RWPE2 (cell line): ENCODE measurements at regions not wholly inside any gene's neighbourhood (a gene's known extent, or its start where the extent isn't known, plus 50 kb on each side); places are given as distances from the start of the nearest gene placed in this dataset.

Source experiments
- ATAC-seq: fragments of 200-7000 bp; cut with Tn5 transposase; 3 replicates; pipeline ENCODE4 v1.9.1; 2021; ENCODE audit warnings: low read depth
- DNase-seq: peaks from one replicate; pipeline ENCODE4 v3.0.0-alpha.2; 2020; ENCODE audit warnings: low spot score
- H3K27ac ChIP-seq: fragments of 450-650 bp; 2 replicates; pipeline ENCODE4 v1.5.1; 2017; ENCODE audit warnings: mild to moderate bottlenecking; ENCODE audit not compliant: poor library complexity, severe bottlenecking
- H3K27me3 ChIP-seq: fragments of 250-450 bp; sonication (Bioruptor Pico); 2 replicates; pipeline ENCODE4 v1.5.1; 2021; ENCODE audit warnings: mild to moderate bottlenecking, moderate library complexity; ENCODE audit not compliant: insufficient read depth, poor library complexity, severe bottlenecking
- H3K36me3 ChIP-seq: fragments of 250-450 bp; sonication (Bioruptor Pico); 2 replicates; pipeline ENCODE4 v1.5.1; 2020; ENCODE audit warnings: low read depth, mild to moderate bottlenecking, moderate library complexity
- H3K4me1 ChIP-seq: fragments of 250-450 bp; sonication (Bioruptor Pico); 2 replicates; pipeline ENCODE4 v1.5.1; 2021; ENCODE audit warnings: mild to moderate bottlenecking, moderate library complexity; ENCODE audit not compliant: insufficient read depth, poor library complexity, severe bottlenecking
- H3K4me3 ChIP-seq: fragments of 250-450 bp; sonication (Bioruptor Pico); 2 replicates; pipeline ENCODE4 v1.5.1; 2021; ENCODE audit warnings: mild to moderate bottlenecking, moderate library complexity; ENCODE audit not compliant: severe bottlenecking
- H3K9me3 ChIP-seq: fragments of 250-450 bp; sonication (Bioruptor Pico); 2 replicates; pipeline ENCODE4 v1.5.1; 2021; ENCODE audit warnings: mild to moderate bottlenecking, moderate library complexity; ENCODE audit not compliant: severe bottlenecking
- TF ChIP-seq, protein P1 (sequence below): fragments of 450-650 bp; IDR thresholded peaks from one replicate; pipeline ENCODE4 v1.5.1; 2017; ENCODE audit warnings: mild to moderate bottlenecking, moderate library complexity; ENCODE audit not compliant: poor library complexity, severe bottlenecking

DNA sequence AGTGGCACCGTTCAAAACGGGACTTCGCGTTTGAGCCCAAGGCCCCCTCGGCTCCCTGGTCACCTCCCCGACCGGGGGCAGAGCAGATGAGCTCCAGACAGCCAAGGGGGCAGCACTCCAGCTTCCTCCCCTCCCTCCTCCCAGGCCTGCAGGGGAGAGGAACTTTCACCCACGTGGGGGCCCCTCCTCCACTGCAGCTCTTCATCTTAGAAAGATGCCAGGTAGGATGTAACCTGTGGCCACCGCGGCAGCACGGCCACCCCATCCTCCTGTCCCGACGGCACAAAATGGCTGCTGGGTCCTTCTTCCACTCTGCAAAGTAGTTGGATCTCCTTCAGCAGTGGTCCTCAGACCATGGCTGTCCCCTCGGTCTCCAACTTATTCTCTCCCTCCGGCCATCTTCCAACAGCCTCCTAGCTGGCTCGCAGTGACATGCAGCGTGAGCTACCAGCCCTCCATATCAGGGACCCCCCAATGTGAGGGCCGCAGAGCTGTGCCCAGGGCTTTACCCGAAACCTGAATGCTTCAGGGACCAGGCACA lies 94.5 kb upstream of the ID2 start:
- H3K4me1 ChIP-seq = no peaks in the 10 kb centered on the region
- H3K9me3 ChIP-seq = no peaks in the 10 kb centered on the region
- TF ChIP-seq, protein P1, sequence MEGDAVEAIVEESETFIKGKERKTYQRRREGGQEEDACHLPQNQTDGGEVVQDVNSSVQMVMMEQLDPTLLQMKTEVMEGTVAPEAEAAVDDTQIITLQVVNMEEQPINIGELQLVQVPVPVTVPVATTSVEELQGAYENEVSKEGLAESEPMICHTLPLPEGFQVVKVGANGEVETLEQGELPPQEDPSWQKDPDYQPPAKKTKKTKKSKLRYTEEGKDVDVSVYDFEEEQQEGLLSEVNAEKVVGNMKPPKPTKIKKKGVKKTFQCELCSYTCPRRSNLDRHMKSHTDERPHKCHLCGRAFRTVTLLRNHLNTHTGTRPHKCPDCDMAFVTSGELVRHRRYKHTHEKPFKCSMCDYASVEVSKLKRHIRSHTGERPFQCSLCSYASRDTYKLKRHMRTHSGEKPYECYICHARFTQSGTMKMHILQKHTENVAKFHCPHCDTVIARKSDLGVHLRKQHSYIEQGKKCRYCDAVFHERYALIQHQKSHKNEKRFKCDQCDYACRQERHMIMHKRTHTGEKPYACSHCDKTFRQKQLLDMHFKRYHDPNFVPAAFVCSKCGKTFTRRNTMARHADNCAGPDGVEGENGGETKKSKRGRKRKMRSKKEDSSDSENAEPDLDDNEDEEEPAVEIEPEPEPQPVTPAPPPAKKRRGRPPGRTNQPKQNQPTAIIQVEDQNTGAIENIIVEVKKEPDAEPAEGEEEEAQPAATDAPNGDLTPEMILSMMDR = no peak
- no peak overlapping the region for H3K4me3 ChIP-seq
- DNase-seq (no peak), ATAC-seq (no peak)
- H3K36me3 ChIP-seq = no peaks in the 10 kb centered on the region
- H3K27ac ChIP-seq = no peak overlapping the region
- H3K27me3 ChIP-seq = no peaks in the 10 kb centered on the region

DNA sequence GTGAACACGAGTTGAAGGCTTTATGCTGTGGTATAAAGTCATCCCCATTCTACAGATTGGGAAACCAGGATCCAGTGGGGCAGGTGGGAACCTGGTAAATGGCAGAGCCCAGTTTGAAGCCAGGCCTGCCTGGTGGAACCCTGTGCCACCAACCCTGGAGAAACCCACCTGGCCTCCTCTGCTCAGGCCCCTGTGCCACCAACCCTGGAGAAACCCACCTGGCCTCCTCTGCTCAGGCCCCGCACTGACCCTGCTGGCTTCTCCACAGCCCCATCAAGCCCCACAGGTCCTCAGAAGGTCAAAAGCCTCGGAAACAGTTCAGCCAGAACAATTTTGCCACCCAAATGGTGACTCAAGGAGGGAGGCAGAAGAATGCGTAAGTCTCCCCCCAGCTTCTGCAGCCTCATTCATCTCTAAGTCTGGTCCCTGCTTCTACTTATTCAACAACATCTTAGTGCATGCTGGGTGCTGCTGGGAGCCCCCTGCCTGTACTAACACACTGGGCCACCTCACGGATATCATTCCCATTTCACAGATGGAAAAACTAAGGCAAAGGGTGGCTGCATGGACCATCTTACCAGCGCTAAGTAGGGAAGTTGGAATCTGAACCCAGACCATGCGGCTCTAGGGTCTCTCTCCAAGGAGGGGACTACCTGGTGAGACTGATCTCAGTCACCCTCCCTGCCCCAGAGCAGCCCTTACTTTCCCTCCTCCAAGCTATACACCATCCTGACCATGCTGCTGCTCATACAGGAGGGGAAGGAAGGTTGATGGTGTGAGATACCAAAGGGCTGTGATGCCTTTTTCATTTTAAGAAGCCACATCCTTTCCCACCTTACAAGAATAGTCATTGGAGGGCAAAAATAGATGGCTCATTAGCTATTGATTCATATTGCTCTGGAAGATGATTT lies 93.7 kb upstream of the ID2 start:
- H3K4me3 ChIP-seq = no peak overlapping the region
- H3K36me3 ChIP-seq = no peaks in the 10 kb centered on the region
- no peaks in the 10 kb centered on the region for H3K4me1 ChIP-seq
- H3K27me3 ChIP-seq = no peaks in the 10 kb centered on the region
- no peak for ATAC-seq
- TF ChIP-seq, protein P1 = no peak
- no peak for DNase-seq
- no peaks in the 10 kb centered on the region for H3K9me3 ChIP-seq
- no peak overlapping the region for H3K27ac ChIP-seq

DNA sequence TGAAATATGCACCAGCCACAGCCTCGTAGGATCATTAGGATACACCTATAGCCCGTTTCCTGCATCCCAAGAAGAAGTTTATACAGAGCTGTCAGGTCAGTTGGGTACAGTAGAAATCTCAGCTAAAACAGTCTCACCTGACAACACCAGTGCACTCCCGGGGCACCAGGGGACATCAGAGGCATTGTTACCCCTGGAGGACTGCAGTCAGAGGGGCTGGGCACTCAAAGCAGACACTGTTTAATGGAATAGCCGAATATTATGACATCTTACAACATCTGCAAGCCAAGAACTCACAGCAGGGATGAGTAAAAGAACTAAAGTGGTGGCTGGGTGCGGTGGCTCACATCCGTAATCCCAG lies 93.0 kb upstream of the ID2 start:
- H3K27me3 ChIP-seq = no peaks in the 10 kb centered on the region
- DNase-seq (no peak), ATAC-seq (no peak)
- no peaks in the 10 kb centered on the region for H3K36me3 ChIP-seq
- H3K4me3 ChIP-seq = no peak overlapping the region
- TF ChIP-seq, protein P1 = no peak
- H3K9me3 ChIP-seq = no peaks in the 10 kb centered on the region
- no peak overlapping the region for H3K27ac ChIP-seq
- H3K4me1 ChIP-seq = no peaks in the 10 kb centered on the region

DNA sequence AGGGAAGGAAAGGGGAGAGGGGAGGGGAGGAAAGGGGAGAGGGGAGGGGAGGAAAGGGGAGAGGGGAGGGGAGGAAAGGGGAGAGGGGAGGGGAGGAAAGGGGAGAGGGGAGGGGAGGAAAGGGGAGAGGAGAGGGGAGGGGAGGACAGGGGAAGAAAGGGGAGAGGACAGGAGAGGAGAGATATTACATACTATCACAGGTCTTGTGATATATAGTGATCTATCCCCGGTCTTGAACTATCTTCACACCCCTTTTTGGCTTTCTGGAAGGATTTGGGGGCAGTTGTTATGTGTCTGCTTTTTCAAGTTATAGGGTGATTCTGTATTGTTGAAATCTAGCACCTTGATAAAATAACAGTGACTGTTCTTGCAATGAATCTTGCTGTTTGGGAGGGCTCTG lies 92.1 kb upstream of the ID2 start:
- Histone ChIP-seq H3K27ac (no peak overlapping the region), H3K27me3 (no peaks in the 10 kb centered on the region), H3K4me3 (no peak overlapping the region), H3K4me1 (no peaks in the 10 kb centered on the region), H3K36me3 (no peaks in the 10 kb centered on the region), H3K9me3 (no peaks in the 10 kb centered on the region)
- no peak for ATAC-seq
- TF ChIP-seq, protein P1 = no peak
- DNase-seq = no peak

DNA sequence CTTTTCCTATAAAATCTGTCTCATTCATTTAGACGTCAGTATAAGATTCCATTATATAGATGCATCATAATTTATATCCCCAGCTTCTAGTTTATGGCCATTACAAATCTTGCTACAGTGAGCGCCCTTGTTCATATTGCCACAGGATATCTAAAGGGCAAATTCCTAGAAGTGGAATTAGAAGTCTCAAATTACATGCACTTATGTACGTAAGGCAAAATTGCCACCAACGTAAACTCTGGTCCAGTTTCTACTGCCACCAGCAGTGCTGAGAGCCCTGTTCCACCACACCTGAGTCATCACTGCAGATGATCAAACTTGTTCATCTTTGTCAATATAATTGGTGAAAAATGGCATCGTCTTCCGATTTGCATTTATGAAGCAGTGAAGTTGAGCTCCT lies 90.9 kb upstream of the ID2 start:
- no peaks in the 10 kb centered on the region for H3K27me3 ChIP-seq

More for the DNA sequence above, 90.9 kb upstream of the ID2 start:
- Histone ChIP-seq H3K9me3 (no peaks in the 10 kb centered on the region), H3K36me3 (no peaks in the 10 kb centered on the region), H3K27ac (no peak overlapping the region), H3K4me1 (no peaks in the 10 kb centered on the region), H3K4me3 (no peak overlapping the region)
- TF ChIP-seq, protein P1 = no peak
- ATAC-seq (no peak), DNase-seq (no peak)
